ENCODE measurements at regions not wholly inside any gene's neighbourhood (a gene's known extent, or its start where the extent isn't known, plus 50 kb on each side); places are given as distances from the start of the nearest gene placed in this dataset. TPM values are rescaled to one million over a fixed set of nuclear protein-coding genes. Genes with fewer than 3 reads are reported as not detected.

DNA sequence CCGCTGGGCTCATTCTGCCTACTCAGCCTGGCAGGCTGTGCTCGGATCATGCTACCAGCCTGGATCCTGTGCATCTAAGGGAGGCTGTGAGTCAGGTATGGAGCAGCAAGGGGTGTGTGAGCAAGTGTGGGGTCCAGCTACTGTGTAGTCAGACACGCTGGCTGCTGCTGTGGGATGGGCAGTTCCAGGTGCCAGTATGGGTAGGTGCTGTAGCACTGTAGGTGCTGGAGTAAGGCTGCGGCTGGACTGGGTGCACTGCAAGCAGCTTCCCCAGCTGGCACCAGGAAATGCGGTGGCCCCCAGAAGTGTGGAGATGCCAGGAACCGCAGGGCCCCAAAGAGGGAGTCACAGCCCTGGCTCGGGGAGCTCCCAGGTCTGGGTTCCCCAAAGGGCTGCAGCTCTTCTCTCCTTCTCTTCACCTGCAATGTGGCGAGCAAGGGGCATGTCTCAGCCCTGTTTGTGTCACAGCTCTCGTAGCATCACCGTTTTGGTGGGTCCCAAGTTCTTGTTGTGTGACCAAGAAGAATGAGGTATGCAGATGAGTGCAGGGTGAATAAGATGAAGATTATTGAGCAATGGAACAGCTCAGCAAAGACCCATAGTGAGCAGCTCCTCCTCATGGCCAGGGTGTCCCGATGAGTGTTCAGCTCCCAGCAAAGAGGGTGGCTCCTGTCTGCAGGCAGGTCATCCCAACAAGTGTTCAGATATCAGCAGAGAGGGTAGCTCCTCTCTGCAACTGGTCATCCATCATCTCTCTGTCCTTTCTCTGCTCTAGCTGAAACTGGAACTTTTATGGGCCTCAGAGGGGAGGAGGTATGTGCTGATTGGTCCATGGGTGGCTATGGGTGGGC, 462.9 kb downstream of the TBC1D22A start:
- POLR2A ChIA-PET: no interaction called here
- no peaks in the 10 kb centered on the region for H3K27me3 ChIP-seq (ENCODE audit: control insufficient read depth, insufficient read depth, low read length)
- CTCF ChIA-PET: no interaction called here
- H3K36me3 ChIP-seq (ENCODE audit: control insufficient read depth, insufficient read depth, low read length): no peaks in the 10 kb centered on the region
- H3K27ac ChIP-seq (ENCODE audit: low read length): no peak overlapping the region
- in situ Hi-C loops (cut with HindIII; ENCODE audit: low pct_unique_long_range_greater_than_20kb, low sequenced_read_pairs) (no loop called here), intact Hi-C loops (cut with micrococcal nuclease; ENCODE audit: unreplicated experiment) (no loop called here)
- no peak overlapping the region for H3K4me3 ChIP-seq (ENCODE audit: low read depth in 2 of 2, low read length in 2 of 2)
- DNase-seq (ENCODE audit: low read depth, low spot score) (no peak), ATAC-seq (no peak)
- no peaks in the 10 kb centered on the region for H3K4me1 ChIP-seq (ENCODE audit: control insufficient read depth, insufficient read depth, low read length)
- H3K9me3 ChIP-seq (ENCODE audit: control insufficient read depth, insufficient read depth, low read depth, low read length): no peaks in the 10 kb centered on the region
- BruUV-seq (replicated peaks): no TSS peak
- TF ChIP-seq, protein P1, sequence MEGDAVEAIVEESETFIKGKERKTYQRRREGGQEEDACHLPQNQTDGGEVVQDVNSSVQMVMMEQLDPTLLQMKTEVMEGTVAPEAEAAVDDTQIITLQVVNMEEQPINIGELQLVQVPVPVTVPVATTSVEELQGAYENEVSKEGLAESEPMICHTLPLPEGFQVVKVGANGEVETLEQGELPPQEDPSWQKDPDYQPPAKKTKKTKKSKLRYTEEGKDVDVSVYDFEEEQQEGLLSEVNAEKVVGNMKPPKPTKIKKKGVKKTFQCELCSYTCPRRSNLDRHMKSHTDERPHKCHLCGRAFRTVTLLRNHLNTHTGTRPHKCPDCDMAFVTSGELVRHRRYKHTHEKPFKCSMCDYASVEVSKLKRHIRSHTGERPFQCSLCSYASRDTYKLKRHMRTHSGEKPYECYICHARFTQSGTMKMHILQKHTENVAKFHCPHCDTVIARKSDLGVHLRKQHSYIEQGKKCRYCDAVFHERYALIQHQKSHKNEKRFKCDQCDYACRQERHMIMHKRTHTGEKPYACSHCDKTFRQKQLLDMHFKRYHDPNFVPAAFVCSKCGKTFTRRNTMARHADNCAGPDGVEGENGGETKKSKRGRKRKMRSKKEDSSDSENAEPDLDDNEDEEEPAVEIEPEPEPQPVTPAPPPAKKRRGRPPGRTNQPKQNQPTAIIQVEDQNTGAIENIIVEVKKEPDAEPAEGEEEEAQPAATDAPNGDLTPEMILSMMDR (IDR thresholded peaks at IDR 0.05): no peak
- TF ChIP-seq TCF7L2 (IDR thresholded peaks at IDR 0.05; ENCODE audit: low read depth, low read length) (no peak), SIN3A (IDR thresholded peaks at IDR 0.05; ENCODE audit: borderline replicate concordance, insufficient read depth, low read depth, low read length) (no peak), POLR2AphosphoS5 (IDR thresholded peaks at IDR 0.05; ENCODE audit: low read depth, low read length) (no peak)
- TF ChIP-seq, protein P2, sequence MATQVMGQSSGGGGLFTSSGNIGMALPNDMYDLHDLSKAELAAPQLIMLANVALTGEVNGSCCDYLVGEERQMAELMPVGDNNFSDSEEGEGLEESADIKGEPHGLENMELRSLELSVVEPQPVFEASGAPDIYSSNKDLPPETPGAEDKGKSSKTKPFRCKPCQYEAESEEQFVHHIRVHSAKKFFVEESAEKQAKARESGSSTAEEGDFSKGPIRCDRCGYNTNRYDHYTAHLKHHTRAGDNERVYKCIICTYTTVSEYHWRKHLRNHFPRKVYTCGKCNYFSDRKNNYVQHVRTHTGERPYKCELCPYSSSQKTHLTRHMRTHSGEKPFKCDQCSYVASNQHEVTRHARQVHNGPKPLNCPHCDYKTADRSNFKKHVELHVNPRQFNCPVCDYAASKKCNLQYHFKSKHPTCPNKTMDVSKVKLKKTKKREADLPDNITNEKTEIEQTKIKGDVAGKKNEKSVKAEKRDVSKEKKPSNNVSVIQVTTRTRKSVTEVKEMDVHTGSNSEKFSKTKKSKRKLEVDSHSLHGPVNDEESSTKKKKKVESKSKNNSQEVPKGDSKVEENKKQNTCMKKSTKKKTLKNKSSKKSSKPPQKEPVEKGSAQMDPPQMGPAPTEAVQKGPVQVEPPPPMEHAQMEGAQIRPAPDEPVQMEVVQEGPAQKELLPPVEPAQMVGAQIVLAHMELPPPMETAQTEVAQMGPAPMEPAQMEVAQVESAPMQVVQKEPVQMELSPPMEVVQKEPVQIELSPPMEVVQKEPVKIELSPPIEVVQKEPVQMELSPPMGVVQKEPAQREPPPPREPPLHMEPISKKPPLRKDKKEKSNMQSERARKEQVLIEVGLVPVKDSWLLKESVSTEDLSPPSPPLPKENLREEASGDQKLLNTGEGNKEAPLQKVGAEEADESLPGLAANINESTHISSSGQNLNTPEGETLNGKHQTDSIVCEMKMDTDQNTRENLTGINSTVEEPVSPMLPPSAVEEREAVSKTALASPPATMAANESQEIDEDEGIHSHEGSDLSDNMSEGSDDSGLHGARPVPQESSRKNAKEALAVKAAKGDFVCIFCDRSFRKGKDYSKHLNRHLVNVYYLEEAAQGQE (IDR thresholded peaks at IDR 0.05; ENCODE audit: insufficient read depth in 1 of 2, low read depth in 2 of 2, low read length in 1 of 2): no peak

Small RNAs in the stretch of these regions (microRNA-seq; reads per million reads assigned to microRNA genes)
- gene MIR3201 (ENCODE audit: unreplicated experiment) (not detected), gene MIR3667 (ENCODE audit: unreplicated experiment) (not detected), gene MIR4535 (ENCODE audit: unreplicated experiment) (not detected)

Data from Panc1 (cell line).